HCT116 (cell line): ENCODE measurements at regions not wholly inside any gene's neighbourhood (a gene's known extent, or its start where the extent isn't known, plus 50 kb on each side); places are given as distances from the start of the nearest gene placed in this dataset.

ENCODE experiments used
- ATAC-seq: fragments of 200-7000 bp; cut with Tn5 transposase; 2 replicates; pipeline ENCODE4 v1.9.1; 2020; ENCODE audit warnings: mild to moderate bottlenecking, moderate library complexity
- BruUV-seq: library from RNA; stranded (reverse); fragments of 400-500 nt; replicated peaks from 2 replicates; lab custom pipeline; 2021; lab: Mats Ljungman, UMichigan
- CTCF ChIA-PET: fragments of 300-600 bp; sonication (Branson Sonifier 250); formaldehyde crosslinking; loops from one replicate; lab custom pipeline; 2021; ENCODE audit warnings: antibody characterized with exemption; lab: Charles Lee
- POLR2A ChIA-PET: fragments of 300-600, 350-600 bp; sonication (Branson Sonifier 250); formaldehyde crosslinking; loops from one replicate; lab custom pipeline; 2021; ENCODE audit warnings: antibody characterized with exemption; lab: Charles Lee
- RAD21 ChIA-PET, 2 experiments: fragments of 300-600 bp; sonication (Branson Sonifier 250); formaldehyde crosslinking; loops; one replicate each; lab custom pipeline; 2023; ENCODE audit warnings: low total read pairs in 2 of 2; ENCODE audit not compliant: uncharacterized antibody in 2 of 2, unreplicated experiment in 2 of 2, low non-redundant PET in 1 of 2; lab: Charles Lee
- DNase-seq: peaks from one replicate; pipeline ENCODE4 v3.0.0-alpha.2; 2010; ENCODE audit warnings: low read depth, low spot score
- H2AFZ ChIP-seq: fragments of 200-600 bp; shearing (Covaris generic), sonication (generic); 2 replicates; pipeline ENCODE4 v1.6.1; 2017; ENCODE audit warnings: low read depth, mixed run types, mixed read lengths, antibody characterized with exemption, low read length; ENCODE audit not compliant: poor library complexity, severe bottlenecking
- H3K27ac ChIP-seq: 2 replicates; pipeline ENCODE4 v1.5.1; 2012; ENCODE audit warnings: low read depth, low read length
- H3K27me3 ChIP-seq: fragments of 200-600 bp; sonication (generic); 2 replicates; pipeline ENCODE4 v1.6.1; 2016; ENCODE audit warnings: mixed run types, low read length, mixed read lengths; ENCODE audit not compliant: insufficient read depth
- H3K36me3 ChIP-seq, 2 experiments: fragments of 200-500 bp in 1 of 2; fragments of 200-600 bp in 1 of 2; sonication (Bioruptor generic) in 1 of 2; sonication (generic) in 1 of 2; 2 replicates each; pipeline versions ENCODE4 v1.5.1 to v1.6.1; 2014 to 2016; ENCODE audit warnings: low read length in 2 of 2, inconsistent platforms in 1 of 2, mixed read lengths in 1 of 2, mixed run types in 1 of 2; ENCODE audit not compliant: insufficient read depth in 2 of 2, control insufficient read depth in 1 of 2
- H3K4me1 ChIP-seq, 2 experiments: fragments of 200-600 bp in 1 of 2; sonication (generic) in 1 of 2; 2 replicates each; pipeline versions ENCODE4 v1.5.1 to v1.6.1; 2012 to 2017; ENCODE audit warnings: low read length in 2 of 2, inconsistent platforms in 1 of 2, mild to moderate bottlenecking in 1 of 2, mixed read lengths in 1 of 2, mixed run types in 1 of 2, moderate library complexity in 1 of 2; ENCODE audit not compliant: insufficient read depth in 2 of 2, control insufficient read depth in 1 of 2
- H3K4me2 ChIP-seq: fragments of 200-600 bp; sonication (generic); 2 replicates; pipeline ENCODE4 v1.6.1; 2017; ENCODE audit warnings: mixed run types, low read length, mixed read lengths
- H3K4me3 ChIP-seq, 2 experiments: fragments of 200-600 bp in 1 of 2; sonication (generic) in 1 of 2; replicated peaks in 1 of 2; 2 replicates each; pipeline ENCODE4 v1.5.1; 2011 to 2016; ENCODE audit warnings: low read length in 2 of 2, control low read depth in 1 of 2, low read depth in 1 of 2, mild to moderate bottlenecking in 1 of 2, mixed read lengths in 1 of 2, mixed run types in 1 of 2
- H3K79me2 ChIP-seq: fragments of 200-600 bp; sonication (generic); 2 replicates; pipeline ENCODE4 v1.6.1; 2017; ENCODE audit warnings: mild to moderate bottlenecking, mixed run types, low read length, moderate library complexity, mixed read lengths; ENCODE audit not compliant: insufficient read depth
- H3K9ac ChIP-seq: fragments of 200-600 bp; sonication (generic); 2 replicates; pipeline ENCODE4 v1.6.1; 2016; ENCODE audit warnings: low read length, mixed read lengths
- H3K9me2 ChIP-seq: fragments of 200-600 bp; sonication (generic), shearing (Covaris generic); 2 replicates; pipeline ENCODE4 v1.6.1; 2017; ENCODE audit warnings: mixed run types, mild to moderate bottlenecking, moderate library complexity; ENCODE audit not compliant: insufficient read depth
- H3K9me3 ChIP-seq, 2 experiments: fragments of 200-500 bp in 1 of 2; fragments of 200-600 bp in 1 of 2; sonication (Bioruptor generic) in 1 of 2; sonication (generic) in 1 of 2; 2 replicates each; pipeline ENCODE4 v1.6.1; 2014 to 2017; ENCODE audit warnings: low read length in 2 of 2, mixed read lengths in 2 of 2, inconsistent platforms in 1 of 2, low read depth in 1 of 2, mild to moderate bottlenecking in 1 of 2, mixed run types in 1 of 2, moderate library complexity in 1 of 2; ENCODE audit not compliant: control insufficient read depth in 1 of 2, insufficient read depth in 1 of 2
- H4K20me1 ChIP-seq: fragments of 200-600 bp; sonication (generic), shearing (Covaris generic); 2 replicates; pipeline ENCODE4 v1.6.1; 2017; ENCODE audit warnings: mixed run types, mild to moderate bottlenecking, moderate library complexity; ENCODE audit not compliant: insufficient read depth
- CEBPB ChIP-seq: IDR thresholded peaks from 2 replicates; pipeline ENCODE4 v1.6.1; 2012; ENCODE audit warnings: low read depth
- EGR1 ChIP-seq: IDR thresholded peaks from 2 replicates; pipeline ENCODE4 v1.6.1; 2012; ENCODE audit warnings: low read depth
- ELF1 ChIP-seq: IDR thresholded peaks from 2 replicates; pipeline ENCODE4 v1.6.1; 2012; ENCODE audit warnings: low read depth, borderline replicate concordance
- EZH2 ChIP-seq: fragments of 200-600 bp; sonication (generic); IDR thresholded peaks from 2 replicates; pipeline ENCODE4 v1.6.1; 2017; ENCODE audit warnings: antibody characterized with exemption, mixed run types
- FOSL1 ChIP-seq: IDR thresholded peaks from 2 replicates; pipeline ENCODE4 v1.6.1; 2012; ENCODE audit warnings: low read depth
- JUND ChIP-seq: IDR thresholded peaks from 2 replicates; pipeline ENCODE4 v1.6.1; 2012
- POLR2A ChIP-seq: IDR thresholded peaks from 2 replicates; pipeline ENCODE4 v1.7.0; 2011; ENCODE audit warnings: borderline replicate concordance; ENCODE audit not compliant: insufficient read depth, insufficient read length; ENCODE audit errors: extremely low read depth
- RAD21 ChIP-seq: IDR thresholded peaks from 2 replicates; pipeline ENCODE4 v1.6.1; 2012; ENCODE audit warnings: low read depth, mild to moderate bottlenecking
- SIN3A ChIP-seq: IDR thresholded peaks from 2 replicates; pipeline ENCODE4 v1.6.1; 2012; ENCODE audit warnings: low read depth
- SP1 ChIP-seq: IDR thresholded peaks from 2 replicates; pipeline ENCODE4 v1.6.1; 2012; ENCODE audit warnings: low read depth
- SRF ChIP-seq: IDR thresholded peaks from 2 replicates; pipeline ENCODE4 v1.6.1; 2012; ENCODE audit warnings: low read depth
- YY1 ChIP-seq: IDR thresholded peaks from 2 replicates; pipeline ENCODE4 v1.6.1; 2011; ENCODE audit warnings: low read length, low read depth, moderate library complexity, mild to moderate bottlenecking; ENCODE audit not compliant: insufficient replicate concordance; ENCODE audit errors: extremely low read depth
- intact Hi-C: fragments of 100-400 bp; cut with micrococcal nuclease; formaldehyde crosslinking; loops from 2 replicates; pipeline ENCODE4 v1.10.0; 2022
- TF ChIP-seq, protein P1 (sequence below), 3 experiments: fragments of 200-600 bp in 1 of 3; sonication (generic) in 1 of 3; IDR thresholded peaks in 2 of 3; conservative IDR thresholded peaks in 1 of 3; 2 replicates each; pipeline ENCODE4 v1.5.1; 2012 to 2017; ENCODE audit warnings: low read depth in 2 of 3, low read length in 2 of 3, antibody characterized with exemption in 1 of 3, borderline replicate concordance in 1 of 3, control low read depth in 1 of 3, mild to moderate bottlenecking in 1 of 3, mixed read lengths in 1 of 3, mixed run types in 1 of 3, moderate library complexity in 1 of 3; ENCODE audit not compliant: insufficient read depth in 1 of 3
- TF ChIP-seq, protein P2 (sequence below): IDR thresholded peaks from 2 replicates; pipeline ENCODE4 v1.6.1; 2012; ENCODE audit warnings: low read depth
- TF ChIP-seq, protein P3 (sequence below): IDR thresholded peaks from 2 replicates; pipeline ENCODE4 v1.6.1; 2011; ENCODE audit warnings: mild to moderate bottlenecking, low read length, moderate library complexity; ENCODE audit not compliant: insufficient replicate concordance; ENCODE audit errors: extremely low read depth
- TF ChIP-seq, protein P4 (sequence below): IDR thresholded peaks from 2 replicates; pipeline ENCODE4 v1.6.1; 2012
- TF ChIP-seq, protein P5 (sequence below): IDR thresholded peaks from 2 replicates; pipeline ENCODE4 v1.6.1; 2012

DNA sequence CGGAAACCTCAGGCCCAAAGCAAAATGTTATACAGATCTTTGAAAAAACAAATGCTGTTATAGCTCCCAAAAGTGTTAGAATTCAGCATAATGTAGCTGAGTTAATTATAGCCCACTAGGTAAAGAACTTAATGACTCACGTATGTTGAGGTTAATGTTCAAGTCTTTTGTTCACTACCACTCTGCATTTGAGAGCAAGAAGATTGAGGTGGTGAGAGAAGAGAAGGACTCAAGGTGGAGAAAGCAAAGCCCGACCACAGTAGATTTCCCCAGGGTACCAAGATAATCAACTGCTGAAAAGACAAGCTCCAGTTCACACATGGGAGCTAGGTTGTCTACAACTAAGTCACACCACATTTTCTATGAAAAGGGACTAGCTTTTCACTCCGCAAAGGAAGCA lies 480.2 kb downstream of the DTHD1 start:
- no peaks in the 10 kb centered on the region for H3K4me1 ChIP-seq
- BruUV-seq, result no TSS peak
- no peaks in the 10 kb centered on the region for H3K79me2 ChIP-seq
- H3K9ac ChIP-seq, result no peak overlapping the region
- no peaks in the 10 kb centered on the region for H3K9me3 ChIP-seq
- H3K4me3 ChIP-seq, result no peak overlapping the region
- ChIA-PET POLR2A (no interaction called here), RAD21 (no interaction called here), CTCF (no interaction called here)
- no peaks in the 10 kb centered on the region for H4K20me1 ChIP-seq
- no peak overlapping the region for H2AFZ ChIP-seq
- H3K9me2 ChIP-seq, result no peaks in the 10 kb centered on the region
- TF ChIP-seq RAD21, result no peak
- TF ChIP-seq SRF, result no peak
- TF ChIP-seq, protein P1, sequence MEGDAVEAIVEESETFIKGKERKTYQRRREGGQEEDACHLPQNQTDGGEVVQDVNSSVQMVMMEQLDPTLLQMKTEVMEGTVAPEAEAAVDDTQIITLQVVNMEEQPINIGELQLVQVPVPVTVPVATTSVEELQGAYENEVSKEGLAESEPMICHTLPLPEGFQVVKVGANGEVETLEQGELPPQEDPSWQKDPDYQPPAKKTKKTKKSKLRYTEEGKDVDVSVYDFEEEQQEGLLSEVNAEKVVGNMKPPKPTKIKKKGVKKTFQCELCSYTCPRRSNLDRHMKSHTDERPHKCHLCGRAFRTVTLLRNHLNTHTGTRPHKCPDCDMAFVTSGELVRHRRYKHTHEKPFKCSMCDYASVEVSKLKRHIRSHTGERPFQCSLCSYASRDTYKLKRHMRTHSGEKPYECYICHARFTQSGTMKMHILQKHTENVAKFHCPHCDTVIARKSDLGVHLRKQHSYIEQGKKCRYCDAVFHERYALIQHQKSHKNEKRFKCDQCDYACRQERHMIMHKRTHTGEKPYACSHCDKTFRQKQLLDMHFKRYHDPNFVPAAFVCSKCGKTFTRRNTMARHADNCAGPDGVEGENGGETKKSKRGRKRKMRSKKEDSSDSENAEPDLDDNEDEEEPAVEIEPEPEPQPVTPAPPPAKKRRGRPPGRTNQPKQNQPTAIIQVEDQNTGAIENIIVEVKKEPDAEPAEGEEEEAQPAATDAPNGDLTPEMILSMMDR (IDR thresholded peaks at IDR 0.05 in 2 of 3, conservative IDR thresholded peaks at IDR 0.05 in 1 of 3; ENCODE audit: borderline replicate concordance in 1 of 3, insufficient read depth in 1 of 3, low read depth in 2 of 3, low read length in 2 of 3), result no peak
- TF ChIP-seq, protein P2, sequence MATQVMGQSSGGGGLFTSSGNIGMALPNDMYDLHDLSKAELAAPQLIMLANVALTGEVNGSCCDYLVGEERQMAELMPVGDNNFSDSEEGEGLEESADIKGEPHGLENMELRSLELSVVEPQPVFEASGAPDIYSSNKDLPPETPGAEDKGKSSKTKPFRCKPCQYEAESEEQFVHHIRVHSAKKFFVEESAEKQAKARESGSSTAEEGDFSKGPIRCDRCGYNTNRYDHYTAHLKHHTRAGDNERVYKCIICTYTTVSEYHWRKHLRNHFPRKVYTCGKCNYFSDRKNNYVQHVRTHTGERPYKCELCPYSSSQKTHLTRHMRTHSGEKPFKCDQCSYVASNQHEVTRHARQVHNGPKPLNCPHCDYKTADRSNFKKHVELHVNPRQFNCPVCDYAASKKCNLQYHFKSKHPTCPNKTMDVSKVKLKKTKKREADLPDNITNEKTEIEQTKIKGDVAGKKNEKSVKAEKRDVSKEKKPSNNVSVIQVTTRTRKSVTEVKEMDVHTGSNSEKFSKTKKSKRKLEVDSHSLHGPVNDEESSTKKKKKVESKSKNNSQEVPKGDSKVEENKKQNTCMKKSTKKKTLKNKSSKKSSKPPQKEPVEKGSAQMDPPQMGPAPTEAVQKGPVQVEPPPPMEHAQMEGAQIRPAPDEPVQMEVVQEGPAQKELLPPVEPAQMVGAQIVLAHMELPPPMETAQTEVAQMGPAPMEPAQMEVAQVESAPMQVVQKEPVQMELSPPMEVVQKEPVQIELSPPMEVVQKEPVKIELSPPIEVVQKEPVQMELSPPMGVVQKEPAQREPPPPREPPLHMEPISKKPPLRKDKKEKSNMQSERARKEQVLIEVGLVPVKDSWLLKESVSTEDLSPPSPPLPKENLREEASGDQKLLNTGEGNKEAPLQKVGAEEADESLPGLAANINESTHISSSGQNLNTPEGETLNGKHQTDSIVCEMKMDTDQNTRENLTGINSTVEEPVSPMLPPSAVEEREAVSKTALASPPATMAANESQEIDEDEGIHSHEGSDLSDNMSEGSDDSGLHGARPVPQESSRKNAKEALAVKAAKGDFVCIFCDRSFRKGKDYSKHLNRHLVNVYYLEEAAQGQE, result no peak
- TF ChIP-seq JUND, result no peak
- TF ChIP-seq, protein P3, sequence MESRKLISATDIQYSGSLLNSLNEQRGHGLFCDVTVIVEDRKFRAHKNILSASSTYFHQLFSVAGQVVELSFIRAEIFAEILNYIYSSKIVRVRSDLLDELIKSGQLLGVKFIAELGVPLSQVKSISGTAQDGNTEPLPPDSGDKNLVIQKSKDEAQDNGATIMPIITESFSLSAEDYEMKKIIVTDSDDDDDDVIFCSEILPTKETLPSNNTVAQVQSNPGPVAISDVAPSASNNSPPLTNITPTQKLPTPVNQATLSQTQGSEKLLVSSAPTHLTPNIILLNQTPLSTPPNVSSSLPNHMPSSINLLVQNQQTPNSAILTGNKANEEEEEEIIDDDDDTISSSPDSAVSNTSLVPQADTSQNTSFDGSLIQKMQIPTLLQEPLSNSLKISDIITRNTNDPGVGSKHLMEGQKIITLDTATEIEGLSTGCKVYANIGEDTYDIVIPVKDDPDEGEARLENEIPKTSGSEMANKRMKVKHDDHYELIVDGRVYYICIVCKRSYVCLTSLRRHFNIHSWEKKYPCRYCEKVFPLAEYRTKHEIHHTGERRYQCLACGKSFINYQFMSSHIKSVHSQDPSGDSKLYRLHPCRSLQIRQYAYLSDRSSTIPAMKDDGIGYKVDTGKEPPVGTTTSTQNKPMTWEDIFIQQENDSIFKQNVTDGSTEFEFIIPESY, result no peak
- TF ChIP-seq SIN3A, result no peak
- TF ChIP-seq, protein P4, sequence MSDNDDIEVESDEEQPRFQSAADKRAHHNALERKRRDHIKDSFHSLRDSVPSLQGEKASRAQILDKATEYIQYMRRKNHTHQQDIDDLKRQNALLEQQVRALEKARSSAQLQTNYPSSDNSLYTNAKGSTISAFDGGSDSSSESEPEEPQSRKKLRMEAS, result no peak
- TF ChIP-seq EZH2, result no peak
- TF ChIP-seq POLR2A, result no peak
- TF ChIP-seq ELF1, result no peak
- no peak for TF ChIP-seq SP1
- TF ChIP-seq EGR1, result no peak
- no peak for TF ChIP-seq CEBPB
- no peak for TF ChIP-seq FOSL1
- TF ChIP-seq, protein P5, sequence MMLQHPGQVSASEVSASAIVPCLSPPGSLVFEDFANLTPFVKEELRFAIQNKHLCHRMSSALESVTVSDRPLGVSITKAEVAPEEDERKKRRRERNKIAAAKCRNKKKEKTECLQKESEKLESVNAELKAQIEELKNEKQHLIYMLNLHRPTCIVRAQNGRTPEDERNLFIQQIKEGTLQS, result no peak
- no peak for TF ChIP-seq YY1
- H3K36me3 ChIP-seq, result no peaks in the 10 kb centered on the region
- no peak overlapping the region for H3K27ac ChIP-seq
- ATAC-seq, result no peak
- no peaks in the 10 kb centered on the region for H3K27me3 ChIP-seq
- intact Hi-C loops, result no loop called here
- H3K4me2 ChIP-seq, result no peak overlapping the region
- DNase-seq, result no peak
